ENCODE measurements at regions not wholly inside any gene's neighbourhood (a gene's known extent, or its start where the extent isn't known, plus 50 kb on each side); places are given as distances from the start of the nearest gene placed in this dataset.
A peak's percentile ranks its signal among the peaks of the same experiment; 100 is the strongest.

DNA sequence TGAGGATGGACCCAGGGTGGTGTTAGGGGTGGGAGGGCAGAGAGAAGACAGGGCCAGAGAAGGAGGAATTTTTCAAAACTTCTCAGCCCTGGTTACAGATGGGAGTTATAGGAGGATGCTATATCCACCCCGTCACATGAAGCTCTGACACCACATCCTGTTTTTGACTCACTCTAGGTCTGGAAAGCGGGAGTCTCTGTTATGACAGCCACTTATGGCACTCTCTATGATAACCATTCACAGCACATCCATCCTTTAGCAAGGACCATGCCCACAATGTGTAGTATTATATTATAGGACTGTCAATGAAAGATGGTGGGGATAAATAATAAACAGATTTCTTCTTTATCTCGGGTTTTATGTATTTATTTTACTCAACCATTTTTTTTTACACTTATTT is 461.2 kb downstream of the CDH2 start:
- ATAC-seq, result no peak
- TF ChIP-seq, protein P1, sequence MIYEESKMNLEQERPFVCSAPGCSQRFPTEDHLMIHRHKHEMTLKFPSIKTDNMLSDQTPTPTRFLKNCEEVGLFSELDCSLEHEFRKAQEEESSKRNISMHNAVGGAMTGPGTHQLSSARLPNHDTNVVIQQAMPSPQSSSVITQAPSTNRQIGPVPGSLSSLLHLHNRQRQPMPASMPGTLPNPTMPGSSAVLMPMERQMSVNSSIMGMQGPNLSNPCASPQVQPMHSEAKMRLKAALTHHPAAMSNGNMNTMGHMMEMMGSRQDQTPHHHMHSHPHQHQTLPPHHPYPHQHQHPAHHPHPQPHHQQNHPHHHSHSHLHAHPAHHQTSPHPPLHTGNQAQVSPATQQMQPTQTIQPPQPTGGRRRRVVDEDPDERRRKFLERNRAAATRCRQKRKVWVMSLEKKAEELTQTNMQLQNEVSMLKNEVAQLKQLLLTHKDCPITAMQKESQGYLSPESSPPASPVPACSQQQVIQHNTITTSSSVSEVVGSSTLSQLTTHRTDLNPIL (CRISPR knock-in tag; IDR thresholded peaks at IDR 0.05; ENCODE audit: low read depth), result no peak
- TF ChIP-seq BACH2 (CRISPR knock-in tag; IDR thresholded peaks at IDR 0.05; ENCODE audit: borderline replicate concordance) (no peak), ESRRG (CRISPR knock-in tag; IDR thresholded peaks at IDR 0.05) (no peak), RARB (CRISPR knock-in tag; IDR thresholded peaks at IDR 0.05) (no peak), ZNF70 (CRISPR knock-in tag; IDR thresholded peaks at IDR 0.05) (no peak), ZNF565 (CRISPR knock-in tag; conservative IDR thresholded peaks at IDR 0.05; ENCODE audit: low read depth) (no peak), TOX (CRISPR knock-in tag; IDR thresholded peaks at IDR 0.05; ENCODE audit: borderline replicate concordance) (no peak), OSR1 (CRISPR knock-in tag; IDR thresholded peaks at IDR 0.05) (no peak), ZFP3 (CRISPR knock-in tag; IDR thresholded peaks at IDR 0.05) (no peak), ARNTL (CRISPR knock-in tag; IDR thresholded peaks at IDR 0.05; ENCODE audit: borderline replicate concordance, low read depth) (no peak), ZC3H10 (CRISPR knock-in tag; IDR thresholded peaks at IDR 0.05) (no peak), PPARA (CRISPR knock-in tag; IDR thresholded peaks at IDR 0.05; ENCODE audit: borderline replicate concordance) (no peak), ISL1 (CRISPR knock-in tag; IDR thresholded peaks at IDR 0.05) (no peak), ZNF8 (CRISPR knock-in tag; IDR thresholded peaks at IDR 0.05) (no peak)
- TF ChIP-seq, protein P2, sequence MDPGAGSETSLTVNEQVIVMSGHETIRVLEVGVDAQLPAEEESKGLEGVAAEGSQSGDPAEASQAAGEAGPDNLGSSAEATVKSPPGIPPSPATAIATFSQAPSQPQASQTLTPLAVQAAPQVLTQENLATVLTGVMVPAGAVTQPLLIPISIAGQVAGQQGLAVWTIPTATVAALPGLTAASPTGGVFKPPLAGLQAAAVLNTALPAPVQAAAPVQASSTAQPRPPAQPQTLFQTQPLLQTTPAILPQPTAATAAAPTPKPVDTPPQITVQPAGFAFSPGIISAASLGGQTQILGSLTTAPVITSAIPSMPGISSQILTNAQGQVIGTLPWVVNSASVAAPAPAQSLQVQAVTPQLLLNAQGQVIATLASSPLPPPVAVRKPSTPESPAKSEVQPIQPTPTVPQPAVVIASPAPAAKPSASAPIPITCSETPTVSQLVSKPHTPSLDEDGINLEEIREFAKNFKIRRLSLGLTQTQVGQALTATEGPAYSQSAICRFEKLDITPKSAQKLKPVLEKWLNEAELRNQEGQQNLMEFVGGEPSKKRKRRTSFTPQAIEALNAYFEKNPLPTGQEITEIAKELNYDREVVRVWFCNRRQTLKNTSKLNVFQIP (CRISPR knock-in tag; IDR thresholded peaks at IDR 0.05; ENCODE audit: borderline replicate concordance, low read depth), result no peak
- TF ChIP-seq, protein P3, sequence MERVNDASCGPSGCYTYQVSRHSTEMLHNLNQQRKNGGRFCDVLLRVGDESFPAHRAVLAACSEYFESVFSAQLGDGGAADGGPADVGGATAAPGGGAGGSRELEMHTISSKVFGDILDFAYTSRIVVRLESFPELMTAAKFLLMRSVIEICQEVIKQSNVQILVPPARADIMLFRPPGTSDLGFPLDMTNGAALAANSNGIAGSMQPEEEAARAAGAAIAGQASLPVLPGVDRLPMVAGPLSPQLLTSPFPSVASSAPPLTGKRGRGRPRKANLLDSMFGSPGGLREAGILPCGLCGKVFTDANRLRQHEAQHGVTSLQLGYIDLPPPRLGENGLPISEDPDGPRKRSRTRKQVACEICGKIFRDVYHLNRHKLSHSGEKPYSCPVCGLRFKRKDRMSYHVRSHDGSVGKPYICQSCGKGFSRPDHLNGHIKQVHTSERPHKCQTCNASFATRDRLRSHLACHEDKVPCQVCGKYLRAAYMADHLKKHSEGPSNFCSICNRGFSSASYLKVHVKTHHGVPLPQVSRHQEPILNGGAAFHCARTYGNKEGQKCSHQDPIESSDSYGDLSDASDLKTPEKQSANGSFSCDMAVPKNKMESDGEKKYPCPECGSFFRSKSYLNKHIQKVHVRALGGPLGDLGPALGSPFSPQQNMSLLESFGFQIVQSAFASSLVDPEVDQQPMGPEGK (CRISPR knock-in tag; IDR thresholded peaks at IDR 0.05; ENCODE audit: borderline replicate concordance), result no peak

DNA sequence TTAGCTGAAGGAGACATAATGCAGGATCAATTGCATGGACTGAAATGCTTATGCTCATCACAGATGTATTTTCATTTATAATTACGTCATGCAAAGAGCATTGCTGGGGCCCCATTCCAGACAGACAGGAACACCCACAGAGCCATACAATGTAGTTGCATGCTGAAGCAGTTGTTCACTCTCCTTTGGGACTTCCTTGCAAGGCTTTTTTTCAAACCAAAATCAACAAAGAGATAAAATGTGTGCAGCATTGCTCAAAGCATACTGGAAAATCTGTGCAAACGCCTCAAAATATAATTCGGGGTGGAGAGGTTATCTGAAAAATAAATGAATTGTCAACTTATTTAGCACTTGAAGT is 463.2 kb downstream of the CDH2 start:
- ATAC-seq, result no peak
- no peak for TF ChIP-seq PPARA (CRISPR knock-in tag; IDR thresholded peaks at IDR 0.05; ENCODE audit: borderline replicate concordance)
- TF ChIP-seq TOX (CRISPR knock-in tag; IDR thresholded peaks at IDR 0.05; ENCODE audit: borderline replicate concordance), result no peak
- TF ChIP-seq ISL1 (CRISPR knock-in tag; IDR thresholded peaks at IDR 0.05), result peak; percentile 23; the same call in 1 of the 2 replicates
- no peak for TF ChIP-seq ZNF70 (CRISPR knock-in tag; IDR thresholded peaks at IDR 0.05)
- TF ChIP-seq, protein P2 (CRISPR knock-in tag; IDR thresholded peaks at IDR 0.05; ENCODE audit: borderline replicate concordance, low read depth), result no peak
- TF ChIP-seq ZFP3 (CRISPR knock-in tag; IDR thresholded peaks at IDR 0.05), result no peak

DNA sequence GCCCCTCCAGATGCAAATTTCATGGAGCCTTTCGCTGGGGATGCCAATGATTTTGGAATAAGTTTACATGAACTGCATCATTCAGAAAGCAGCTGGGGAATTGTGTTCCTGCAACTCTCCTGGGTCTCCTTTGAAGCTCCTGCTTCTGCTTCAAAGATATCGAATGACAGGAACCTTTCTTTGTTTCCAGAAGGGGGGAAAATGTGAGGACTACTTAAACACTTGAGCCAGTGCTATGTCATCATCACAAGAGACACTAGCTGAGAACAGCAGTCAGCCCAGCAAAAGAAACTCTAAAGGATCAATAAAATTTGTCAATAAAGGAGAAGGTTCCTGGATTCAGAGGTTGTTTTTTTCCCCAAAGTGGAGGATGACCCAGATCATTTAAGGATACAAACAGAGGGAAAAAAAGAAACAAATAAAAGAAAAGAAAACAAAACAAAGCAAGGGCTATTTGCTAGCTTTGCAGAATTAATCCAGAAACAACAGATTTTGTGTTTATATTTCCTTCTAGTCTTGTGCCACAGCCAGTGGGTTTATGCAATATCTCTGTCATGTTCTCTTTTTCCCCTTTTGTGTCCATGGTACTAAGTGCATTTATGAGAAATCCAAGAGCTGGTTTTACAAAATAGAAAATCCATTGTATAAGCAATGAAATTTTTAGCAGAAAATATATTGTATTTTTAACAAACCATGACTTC is 463.7 kb downstream of the CDH2 start:
- ATAC-seq, result no peak
- TF ChIP-seq PPARA (CRISPR knock-in tag; IDR thresholded peaks at IDR 0.05; ENCODE audit: borderline replicate concordance) (no peak), GLIS3 (CRISPR knock-in tag; IDR thresholded peaks at IDR 0.05) (no peak), TOX (CRISPR knock-in tag; IDR thresholded peaks at IDR 0.05; ENCODE audit: borderline replicate concordance) (no peak), OSR1 (CRISPR knock-in tag; IDR thresholded peaks at IDR 0.05) (no peak), ESRRG (CRISPR knock-in tag; IDR thresholded peaks at IDR 0.05) (no peak), ZFP3 (CRISPR knock-in tag; IDR thresholded peaks at IDR 0.05) (no peak), TCF4 (CRISPR knock-in tag; IDR thresholded peaks at IDR 0.05; ENCODE audit: borderline replicate concordance) (no peak), CSDC2 (CRISPR knock-in tag; IDR thresholded peaks at IDR 0.05) (no peak), ISL1 (CRISPR knock-in tag; IDR thresholded peaks at IDR 0.05) (no peak), RARB (CRISPR knock-in tag; IDR thresholded peaks at IDR 0.05) (no peak), ZNF70 (CRISPR knock-in tag; IDR thresholded peaks at IDR 0.05) (no peak)
- TF ChIP-seq, protein P1 (CRISPR knock-in tag; IDR thresholded peaks at IDR 0.05; ENCODE audit: low read depth), result no peak
- TF ChIP-seq, protein P4, sequence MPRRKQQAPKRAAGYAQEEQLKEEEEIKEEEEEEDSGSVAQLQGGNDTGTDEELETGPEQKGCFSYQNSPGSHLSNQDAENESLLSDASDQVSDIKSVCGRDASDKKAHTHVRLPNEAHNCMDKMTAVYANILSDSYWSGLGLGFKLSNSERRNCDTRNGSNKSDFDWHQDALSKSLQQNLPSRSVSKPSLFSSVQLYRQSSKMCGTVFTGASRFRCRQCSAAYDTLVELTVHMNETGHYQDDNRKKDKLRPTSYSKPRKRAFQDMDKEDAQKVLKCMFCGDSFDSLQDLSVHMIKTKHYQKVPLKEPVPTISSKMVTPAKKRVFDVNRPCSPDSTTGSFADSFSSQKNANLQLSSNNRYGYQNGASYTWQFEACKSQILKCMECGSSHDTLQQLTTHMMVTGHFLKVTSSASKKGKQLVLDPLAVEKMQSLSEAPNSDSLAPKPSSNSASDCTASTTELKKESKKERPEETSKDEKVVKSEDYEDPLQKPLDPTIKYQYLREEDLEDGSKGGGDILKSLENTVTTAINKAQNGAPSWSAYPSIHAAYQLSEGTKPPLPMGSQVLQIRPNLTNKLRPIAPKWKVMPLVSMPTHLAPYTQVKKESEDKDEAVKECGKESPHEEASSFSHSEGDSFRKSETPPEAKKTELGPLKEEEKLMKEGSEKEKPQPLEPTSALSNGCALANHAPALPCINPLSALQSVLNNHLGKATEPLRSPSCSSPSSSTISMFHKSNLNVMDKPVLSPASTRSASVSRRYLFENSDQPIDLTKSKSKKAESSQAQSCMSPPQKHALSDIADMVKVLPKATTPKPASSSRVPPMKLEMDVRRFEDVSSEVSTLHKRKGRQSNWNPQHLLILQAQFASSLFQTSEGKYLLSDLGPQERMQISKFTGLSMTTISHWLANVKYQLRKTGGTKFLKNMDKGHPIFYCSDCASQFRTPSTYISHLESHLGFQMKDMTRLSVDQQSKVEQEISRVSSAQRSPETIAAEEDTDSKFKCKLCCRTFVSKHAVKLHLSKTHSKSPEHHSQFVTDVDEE (CRISPR knock-in tag; IDR thresholded peaks at IDR 0.05), result no peak
- TF ChIP-seq, protein P5, sequence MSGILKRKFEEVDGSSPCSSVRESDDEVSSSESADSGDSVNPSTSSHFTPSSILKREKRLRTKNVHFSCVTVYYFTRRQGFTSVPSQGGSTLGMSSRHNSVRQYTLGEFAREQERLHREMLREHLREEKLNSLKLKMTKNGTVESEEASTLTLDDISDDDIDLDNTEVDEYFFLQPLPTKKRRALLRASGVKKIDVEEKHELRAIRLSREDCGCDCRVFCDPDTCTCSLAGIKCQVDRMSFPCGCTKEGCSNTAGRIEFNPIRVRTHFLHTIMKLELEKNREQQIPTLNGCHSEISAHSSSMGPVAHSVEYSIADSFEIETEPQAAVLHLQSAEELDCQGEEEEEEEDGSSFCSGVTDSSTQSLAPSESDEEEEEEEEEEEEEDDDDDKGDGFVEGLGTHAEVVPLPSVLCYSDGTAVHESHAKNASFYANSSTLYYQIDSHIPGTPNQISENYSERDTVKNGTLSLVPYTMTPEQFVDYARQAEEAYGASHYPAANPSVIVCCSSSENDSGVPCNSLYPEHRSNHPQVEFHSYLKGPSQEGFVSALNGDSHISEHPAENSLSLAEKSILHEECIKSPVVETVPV (CRISPR knock-in tag; IDR thresholded peaks at IDR 0.05), result no peak
- TF ChIP-seq, protein P3 (CRISPR knock-in tag; IDR thresholded peaks at IDR 0.05; ENCODE audit: borderline replicate concordance), result no peak
